Neural cell (in vitro differentiated cells): ENCODE measurements at regions not wholly inside any gene's neighbourhood (a gene's known extent, or its start where the extent isn't known, plus 50 kb on each side); places are given as distances from the start of the nearest gene placed in this dataset.

Experiments used
- H2AFZ ChIP-seq: fragments of 200-600, 300-800 bp; sonication (generic), shearing (Covaris generic); 2 replicates; pipeline ENCODE4 v1.6.0; 2014; ENCODE audit warnings: low read depth, mild to moderate bottlenecking, antibody characterized with exemption, low read length, moderate library complexity
- H3F3A ChIP-seq: fragments of 200-600 bp; shearing (Covaris generic); 2 replicates; pipeline ENCODE4 v1.6.1; 2016; ENCODE audit warnings: mild to moderate bottlenecking, moderate library complexity, mixed read lengths, antibody characterized with exemption, low read length; ENCODE audit not compliant: insufficient read depth, poor library complexity, severe bottlenecking
- H3K27ac ChIP-seq: fragments of 200-600, 300-800 bp; sonication (generic), shearing (Covaris generic); 2 replicates; pipeline ENCODE4 v1.5.1; 2014; ENCODE audit warnings: mild to moderate bottlenecking, low read length, moderate library complexity
- H3K27me3 ChIP-seq: fragments of 300-800, 200-600 bp; sonication (generic), shearing (Covaris generic); 2 replicates; pipeline ENCODE4 v1.6.0; 2014; ENCODE audit warnings: mild to moderate bottlenecking, low read depth, low read length, moderate library complexity; ENCODE audit not compliant: insufficient read depth
- H3K36me3 ChIP-seq: fragments of 300-800, 200-600 bp; sonication (generic), shearing (Covaris generic); 2 replicates; pipeline ENCODE4 v1.5.1; 2014; ENCODE audit warnings: mild to moderate bottlenecking, antibody characterized with exemption, low read length, moderate library complexity; ENCODE audit not compliant: insufficient read depth
- H3K4me2 ChIP-seq: fragments of 300-800, 200-600 bp; sonication (generic), shearing (Covaris generic); 2 replicates; pipeline ENCODE4 v1.6.0; 2014; ENCODE audit warnings: mild to moderate bottlenecking, low read length
- H3K4me3 ChIP-seq: fragments of 300-800, 200-600 bp; sonication (generic), shearing (Covaris generic); 2 replicates; pipeline ENCODE4 v1.5.1; 2014; ENCODE audit warnings: mild to moderate bottlenecking, low read length, moderate library complexity
- H3K79me2 ChIP-seq: fragments of 200-600 bp; shearing (Covaris generic); replicated peaks from 2 replicates; pipeline ENCODE4 v1.6.0; 2014; ENCODE audit warnings: mild to moderate bottlenecking, low read length, moderate library complexity; ENCODE audit not compliant: insufficient read depth
- H3K9ac ChIP-seq: fragments of 300-800, 200-600 bp; sonication (generic), shearing (Covaris generic); 2 replicates; pipeline ENCODE4 v1.6.1; 2016; ENCODE audit warnings: mild to moderate bottlenecking, low read length, mixed read lengths
- H3K9me2 ChIP-seq: fragments of 200-600 bp; shearing (Covaris generic); 2 replicates; pipeline ENCODE4 v1.6.1; 2016; ENCODE audit warnings: mild to moderate bottlenecking, low read length, mixed read lengths; ENCODE audit not compliant: insufficient read depth
- H3K9me3 ChIP-seq: fragments of 200-600, 300-800 bp; sonication (generic), shearing (Covaris generic); 2 replicates; pipeline ENCODE4 v1.6.1; 2016; ENCODE audit warnings: mild to moderate bottlenecking, mixed run types, low read length, moderate library complexity, mixed read lengths
- H4K20me1 ChIP-seq: fragments of 200-600 bp; shearing (Covaris generic); 2 replicates; pipeline ENCODE4 v1.6.1; 2016; ENCODE audit warnings: mild to moderate bottlenecking, mixed run types; ENCODE audit not compliant: insufficient read depth
- EP300 ChIP-seq: fragments of 450-650 bp; conservative IDR thresholded peaks from 2 replicates; pipeline ENCODE4 v1.6.1; 2014; ENCODE audit warnings: antibody characterized with exemption, mild to moderate bottlenecking, moderate library complexity; ENCODE audit not compliant: poor library complexity, severe bottlenecking
- EZH2 ChIP-seq: fragments of 200-600, 300-800 bp; shearing (Covaris generic), sonication (generic); IDR thresholded peaks from 2 replicates; pipeline ENCODE4 v1.6.1; 2014; ENCODE audit warnings: antibody characterized with exemption, low read length, borderline replicate concordance, mild to moderate bottlenecking; ENCODE audit not compliant: insufficient read depth, poor library complexity, severe bottlenecking
- MXI1 ChIP-seq: fragments of 450-650 bp; conservative IDR thresholded peaks from 2 replicates; pipeline ENCODE4 v1.6.1; 2014; ENCODE audit warnings: antibody characterized with exemption, mild to moderate bottlenecking; ENCODE audit not compliant: poor library complexity, severe bottlenecking
- POLR2AphosphoS5 ChIP-seq: IDR thresholded peaks from 2 replicates; pipeline ENCODE4 v1.6.1; 2012
- RAD21 ChIP-seq: fragments of 450-650 bp; conservative IDR thresholded peaks from 2 replicates; pipeline ENCODE4 v1.6.1; 2014; ENCODE audit warnings: antibody characterized with exemption, mild to moderate bottlenecking, moderate library complexity
- SMC3 ChIP-seq: fragments of 450-650 bp; conservative IDR thresholded peaks from 2 replicates; pipeline ENCODE4 v1.6.1; 2014; ENCODE audit warnings: antibody characterized with exemption, mild to moderate bottlenecking, moderate library complexity; ENCODE audit not compliant: poor library complexity
- TAF1 ChIP-seq: IDR thresholded peaks from 2 replicates; pipeline ENCODE4 v1.6.1; 2012; ENCODE audit warnings: low read depth
- TF ChIP-seq, protein P1 (sequence below): fragments of 450-650 bp; IDR thresholded peaks from 2 replicates; pipeline ENCODE4 v1.5.1; 2014; ENCODE audit warnings: antibody characterized with exemption, mild to moderate bottlenecking, moderate library complexity; ENCODE audit not compliant: poor library complexity, severe bottlenecking
- TF ChIP-seq, protein P2 (sequence below): IDR thresholded peaks from 2 replicates; pipeline ENCODE4 v1.6.1; 2012; ENCODE audit warnings: borderline replicate concordance

DNA sequence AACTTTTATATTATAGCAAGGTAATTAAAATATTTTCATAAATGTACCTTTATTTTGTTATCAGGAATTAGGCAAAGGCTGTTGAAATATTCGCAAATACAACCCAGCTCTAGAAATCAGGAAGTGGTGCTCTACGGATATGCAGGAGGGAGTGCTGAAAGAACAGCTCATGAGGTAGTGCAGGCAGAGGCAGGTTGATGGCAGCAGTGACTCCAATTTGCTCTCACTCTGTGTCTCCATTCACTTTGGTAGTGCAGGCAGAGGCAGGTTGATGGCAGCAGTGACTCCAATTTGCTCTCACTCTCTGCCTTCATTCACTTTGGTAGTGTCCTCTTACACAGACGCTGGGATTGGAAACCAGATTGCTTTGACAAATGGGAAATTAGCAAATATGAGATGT, 277.9 kb downstream of the TRIML1 start:
- TF ChIP-seq MXI1 (no peak), RAD21 (peak; percentile 72), SMC3 (peak; percentile 68)
- TF ChIP-seq, protein P1, sequence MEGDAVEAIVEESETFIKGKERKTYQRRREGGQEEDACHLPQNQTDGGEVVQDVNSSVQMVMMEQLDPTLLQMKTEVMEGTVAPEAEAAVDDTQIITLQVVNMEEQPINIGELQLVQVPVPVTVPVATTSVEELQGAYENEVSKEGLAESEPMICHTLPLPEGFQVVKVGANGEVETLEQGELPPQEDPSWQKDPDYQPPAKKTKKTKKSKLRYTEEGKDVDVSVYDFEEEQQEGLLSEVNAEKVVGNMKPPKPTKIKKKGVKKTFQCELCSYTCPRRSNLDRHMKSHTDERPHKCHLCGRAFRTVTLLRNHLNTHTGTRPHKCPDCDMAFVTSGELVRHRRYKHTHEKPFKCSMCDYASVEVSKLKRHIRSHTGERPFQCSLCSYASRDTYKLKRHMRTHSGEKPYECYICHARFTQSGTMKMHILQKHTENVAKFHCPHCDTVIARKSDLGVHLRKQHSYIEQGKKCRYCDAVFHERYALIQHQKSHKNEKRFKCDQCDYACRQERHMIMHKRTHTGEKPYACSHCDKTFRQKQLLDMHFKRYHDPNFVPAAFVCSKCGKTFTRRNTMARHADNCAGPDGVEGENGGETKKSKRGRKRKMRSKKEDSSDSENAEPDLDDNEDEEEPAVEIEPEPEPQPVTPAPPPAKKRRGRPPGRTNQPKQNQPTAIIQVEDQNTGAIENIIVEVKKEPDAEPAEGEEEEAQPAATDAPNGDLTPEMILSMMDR: peak; percentile 65
- H3K9me2 ChIP-seq: no peaks in the 10 kb centered on the region
- no peak overlapping the region for H3K4me3 ChIP-seq
- H2AFZ ChIP-seq: no peak overlapping the region
- no peak overlapping the region for H3K27ac ChIP-seq
- no peaks in the 10 kb centered on the region for H4K20me1 ChIP-seq
- H3K9me3 ChIP-seq: no peaks in the 10 kb centered on the region
- H3K9ac ChIP-seq: no peak overlapping the region
- H3K4me2 ChIP-seq: no peak overlapping the region
- no peaks in the 10 kb centered on the region for H3F3A ChIP-seq
- no peaks in the 10 kb centered on the region for H3K27me3 ChIP-seq
- no peaks in the 10 kb centered on the region for H3K36me3 ChIP-seq
- no peaks in the 10 kb centered on the region for H3K79me2 ChIP-seq

DNA sequence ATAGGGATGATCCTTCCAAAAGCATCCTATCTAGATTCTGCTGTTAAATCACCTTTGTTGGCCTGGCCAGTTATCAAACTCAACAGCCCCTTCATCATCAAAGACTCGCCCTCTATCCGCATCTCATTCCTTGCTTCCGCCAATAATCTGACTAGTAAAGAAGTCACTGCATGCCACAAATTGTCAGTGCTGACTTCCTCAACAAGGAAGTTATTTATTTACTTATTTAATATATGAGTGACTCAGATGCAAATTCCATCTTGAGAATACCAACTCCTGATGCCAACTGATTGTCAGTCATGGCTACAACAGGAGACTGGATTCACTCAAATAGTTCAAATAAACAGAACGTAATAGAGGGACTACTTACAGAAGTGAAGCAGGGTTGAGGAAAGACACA, 283.8 kb downstream of the TRIML1 start:
- H3F3A ChIP-seq: no peaks in the 10 kb centered on the region
- no peaks in the 10 kb centered on the region for H3K79me2 ChIP-seq
- H3K27ac ChIP-seq: no peak overlapping the region
- H3K36me3 ChIP-seq: no peaks in the 10 kb centered on the region
- TF ChIP-seq, protein P2, sequence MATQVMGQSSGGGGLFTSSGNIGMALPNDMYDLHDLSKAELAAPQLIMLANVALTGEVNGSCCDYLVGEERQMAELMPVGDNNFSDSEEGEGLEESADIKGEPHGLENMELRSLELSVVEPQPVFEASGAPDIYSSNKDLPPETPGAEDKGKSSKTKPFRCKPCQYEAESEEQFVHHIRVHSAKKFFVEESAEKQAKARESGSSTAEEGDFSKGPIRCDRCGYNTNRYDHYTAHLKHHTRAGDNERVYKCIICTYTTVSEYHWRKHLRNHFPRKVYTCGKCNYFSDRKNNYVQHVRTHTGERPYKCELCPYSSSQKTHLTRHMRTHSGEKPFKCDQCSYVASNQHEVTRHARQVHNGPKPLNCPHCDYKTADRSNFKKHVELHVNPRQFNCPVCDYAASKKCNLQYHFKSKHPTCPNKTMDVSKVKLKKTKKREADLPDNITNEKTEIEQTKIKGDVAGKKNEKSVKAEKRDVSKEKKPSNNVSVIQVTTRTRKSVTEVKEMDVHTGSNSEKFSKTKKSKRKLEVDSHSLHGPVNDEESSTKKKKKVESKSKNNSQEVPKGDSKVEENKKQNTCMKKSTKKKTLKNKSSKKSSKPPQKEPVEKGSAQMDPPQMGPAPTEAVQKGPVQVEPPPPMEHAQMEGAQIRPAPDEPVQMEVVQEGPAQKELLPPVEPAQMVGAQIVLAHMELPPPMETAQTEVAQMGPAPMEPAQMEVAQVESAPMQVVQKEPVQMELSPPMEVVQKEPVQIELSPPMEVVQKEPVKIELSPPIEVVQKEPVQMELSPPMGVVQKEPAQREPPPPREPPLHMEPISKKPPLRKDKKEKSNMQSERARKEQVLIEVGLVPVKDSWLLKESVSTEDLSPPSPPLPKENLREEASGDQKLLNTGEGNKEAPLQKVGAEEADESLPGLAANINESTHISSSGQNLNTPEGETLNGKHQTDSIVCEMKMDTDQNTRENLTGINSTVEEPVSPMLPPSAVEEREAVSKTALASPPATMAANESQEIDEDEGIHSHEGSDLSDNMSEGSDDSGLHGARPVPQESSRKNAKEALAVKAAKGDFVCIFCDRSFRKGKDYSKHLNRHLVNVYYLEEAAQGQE: no peak
- TF ChIP-seq RAD21 (no peak), EZH2 (no peak), SMC3 (no peak), MXI1 (no peak), POLR2AphosphoS5 (no peak), TAF1 (no peak), EP300 (no peak)
- TF ChIP-seq, protein P1: no peak
- H3K27me3 ChIP-seq: no peaks in the 10 kb centered on the region
- H2AFZ ChIP-seq: no peak overlapping the region
- no peaks in the 10 kb centered on the region for H3K9me2 ChIP-seq
- no peak overlapping the region for H3K4me2 ChIP-seq
- no peaks in the 10 kb centered on the region for H4K20me1 ChIP-seq
- H3K9ac ChIP-seq: no peak overlapping the region
- H3K9me3 ChIP-seq: no peaks in the 10 kb centered on the region
- H3K4me3 ChIP-seq: no peak overlapping the region
